ENCODE measurements at regions not wholly inside any gene's neighbourhood (a gene's known extent, or its start where the extent isn't known, plus 50 kb on each side); places are given as distances from the start of the nearest gene placed in this dataset.

GRCh38 chr4:162839814-162840213, 326.9 kb downstream of the NAF1 start:
- H3K36me3 ChIP-seq (ENCODE audit: control insufficient read depth in 4 of 4, insufficient read depth in 3 of 4, low read depth in 1 of 4, low read length in 3 of 4), result no peaks in the 10 kb centered on the region
- TF ChIP-seq CTCF (IDR thresholded peaks at IDR 0.05; ENCODE audit: low read depth, low read length, missing input control) (no peak), TAF1 (conservative IDR thresholded peaks at IDR 0.05) (no peak), HNF4A (conservative IDR thresholded peaks at IDR 0.05) (no peak), YY1 (IDR thresholded peaks at IDR 0.05) (no peak), FOXA1 (IDR thresholded peaks at IDR 0.05) (no peak), JUND (IDR thresholded peaks at IDR 0.05) (no peak), RXRA (IDR thresholded peaks at IDR 0.05) (no peak), EGR1 (IDR thresholded peaks at IDR 0.05; ENCODE audit: low read depth in 2 of 2) (no peak), GABPA (IDR thresholded peaks at IDR 0.05 in 1 of 2, conservative IDR thresholded peaks at IDR 0.05 in 1 of 2) (no peak), HNF4G (IDR thresholded peaks at IDR 0.05) (no peak), RAD21 (IDR thresholded peaks at IDR 0.05) (no peak), ATF3 (IDR thresholded peaks at IDR 0.05) (no peak), ZBTB33 (IDR thresholded peaks at IDR 0.05) (no peak), SP1 (IDR thresholded peaks at IDR 0.05) (no peak), REST (IDR thresholded peaks at IDR 0.05) (no peak), MAX (IDR thresholded peaks at IDR 0.05) (no peak)
- H3K9ac ChIP-seq (ENCODE audit: low read depth in 1 of 2, low read length in 2 of 2), result no peak overlapping the region
- H3K9me3 ChIP-seq (ENCODE audit: control insufficient read depth in 4 of 4, low read length in 3 of 4), result peaks cover 0 to 9% (median 3%) of the 10 kb centered on the region in 4 donors
- no peak overlapping the region for H3K27ac ChIP-seq (ENCODE audit: low read depth in 1 of 2, low read length in 2 of 2)
- 76% methylated on average over 4 of the region's 4 CpGs for WGBS
- H3K27me3 ChIP-seq (ENCODE audit: control insufficient read depth in 4 of 4, insufficient read depth in 4 of 4, low read length in 3 of 4), result peaks cover 0 to 2% (median 0%) of the 10 kb centered on the region in 4 donors
- H3K4me1 ChIP-seq (ENCODE audit: control insufficient read depth in 4 of 4, insufficient read depth in 4 of 4, low read length in 3 of 4), result no peaks in the 10 kb centered on the region
- no peak overlapping the region for H3K4me3 ChIP-seq (ENCODE audit: low read depth in 1 of 3, low read length in 3 of 3)
- DNase-seq (ENCODE audit: low spot score), result no peak

GRCh38 chr4:162838671-162839070, 328.0 kb downstream of the NAF1 start:
- Histone ChIP-seq H3K27me3 (ENCODE audit: control insufficient read depth in 4 of 4, insufficient read depth in 4 of 4, low read length in 3 of 4) (peaks cover 0 to 2% (median 0%) of the 10 kb centered on the region in 4 donors), H3K9me3 (ENCODE audit: control insufficient read depth in 4 of 4, low read length in 3 of 4) (peaks cover 0 to 9% (median 3%) of the 10 kb centered on the region in 4 donors), H3K27ac (ENCODE audit: low read depth in 1 of 2, low read length in 2 of 2) (no peak overlapping the region), H3K4me3 (ENCODE audit: low read depth in 1 of 3, low read length in 3 of 3) (no peak overlapping the region), H3K9ac (ENCODE audit: low read depth in 1 of 2, low read length in 2 of 2) (no peak overlapping the region), H3K36me3 (ENCODE audit: control insufficient read depth in 4 of 4, insufficient read depth in 3 of 4, low read depth in 1 of 4, low read length in 3 of 4) (no peaks in the 10 kb centered on the region), H3K4me1 (ENCODE audit: control insufficient read depth in 4 of 4, insufficient read depth in 4 of 4, low read length in 3 of 4) (no peaks in the 10 kb centered on the region)
- no peak for DNase-seq (ENCODE audit: low spot score)
- 84% methylated on average over 1 of the region's 1 CpG for WGBS
- TF ChIP-seq HNF4A (conservative IDR thresholded peaks at IDR 0.05), result no peak
- TF ChIP-seq RXRA (IDR thresholded peaks at IDR 0.05), result no peak
- TF ChIP-seq ATF3 (IDR thresholded peaks at IDR 0.05), result no peak
- no peak for TF ChIP-seq GABPA (IDR thresholded peaks at IDR 0.05 in 1 of 2, conservative IDR thresholded peaks at IDR 0.05 in 1 of 2)
- no peak for TF ChIP-seq NR2F2 (IDR thresholded peaks at IDR 0.05)
- no peak for TF ChIP-seq JUND (IDR thresholded peaks at IDR 0.05)
- TF ChIP-seq TAF1 (conservative IDR thresholded peaks at IDR 0.05), result no peak
- no peak for TF ChIP-seq YY1 (IDR thresholded peaks at IDR 0.05)
- no peak for TF ChIP-seq EGR1 (IDR thresholded peaks at IDR 0.05; ENCODE audit: low read depth in 2 of 2)
- no peak for TF ChIP-seq FOXA1 (IDR thresholded peaks at IDR 0.05)
- TF ChIP-seq CTCF (IDR thresholded peaks at IDR 0.05; ENCODE audit: low read depth, low read length, missing input control), result no peak
- TF ChIP-seq HNF4G (IDR thresholded peaks at IDR 0.05), result no peak
- TF ChIP-seq REST (IDR thresholded peaks at IDR 0.05), result no peak

All from liver (tissue), 8 donors.